K562 (cell line): ENCODE measurements at regions not wholly inside any gene's neighbourhood (a gene's known extent, or its start where the extent isn't known, plus 50 kb on each side); places are given as distances from the start of the nearest gene placed in this dataset.

Source experiments
- ATAC-seq: fragments of 200-7000 bp; cut with Tn5 transposase; 3 replicates; pipeline ENCODE4 v1.9.1; 2020; ENCODE audit warnings: moderate library complexity
- BruUV-seq: library from RNA; stranded (reverse); fragments of 400-500 nt; replicated peaks from 2 replicates; lab custom pipeline; 2021; lab: Mats Ljungman, UMichigan
- CTCF ChIA-PET: fragments of 300-600 bp; formaldehyde crosslinking; extraction: SDS; loops from one replicate; lab custom pipeline; 2021; ENCODE audit warnings: low intra/inter-chr PET ratio; lab: Yijun Ruan, JAX
- POLR2A ChIA-PET: fragments of 300-600, 350-650 bp; sonication (Branson Sonifier 250); formaldehyde crosslinking; extraction: SDS; loops from one replicate; lab custom pipeline; 2021; ENCODE audit warnings: antibody characterized with exemption, inconsistent platforms; lab: Yijun Ruan, JAX
- DNase-seq, 4 experiments: peaks; one replicate each; pipeline versions ENCODE4 v3.0.0 to v3.0.0-alpha.2; 2011 to 2018; ENCODE audit warnings: low spot score in 3 of 4, mixed read lengths in 3 of 4; ENCODE audit errors: extremely low read depth in 1 of 4
- FAIRE-seq: peaks from 2 replicates; lab custom pipeline; 2011; peaks lifted over from hg19 to GRCh38; lab: Jason Lieb, UNC
- H2AFZ ChIP-seq: 2 replicates; pipeline ENCODE4 v1.6.0; 2011; ENCODE audit warnings: low read depth, low read length, control low read depth, inconsistent platforms
- H3K27ac ChIP-seq: fragments of 200-600 bp; 3 replicates; pipeline ENCODE4 v1.8.0; 2011; ENCODE audit warnings: low read depth, mild to moderate bottlenecking, control low read depth, inconsistent platforms, low read length, moderate library complexity, mixed read lengths; ENCODE audit errors: extremely low read depth
- H3K27me3 ChIP-seq, 2 experiments: fragments of 300-600 bp in 1 of 2; 2 replicates in 1 of 2; 3 replicates in 1 of 2; pipeline versions ENCODE4 v1.6.0 to v1.8.0; 2011; ENCODE audit warnings: inconsistent platforms in 2 of 2, low read length in 2 of 2, mild to moderate bottlenecking in 1 of 2, mixed read lengths in 1 of 2, moderate library complexity in 1 of 2; ENCODE audit not compliant: control insufficient read depth in 2 of 2, insufficient read depth in 2 of 2
- H3K36me3 ChIP-seq: fragments of 300-600 bp; 3 replicates; pipeline ENCODE4 v1.8.0; 2011; ENCODE audit warnings: mild to moderate bottlenecking, low read length, inconsistent platforms; ENCODE audit not compliant: control insufficient read depth, insufficient read depth
- H3K4me1 ChIP-seq, 2 experiments: fragments of 200-600 bp in 1 of 2; replicated peaks in 1 of 2; 2 replicates in 1 of 2; 3 replicates in 1 of 2; pipeline versions ENCODE4 v1.5.1 to v1.8.0; 2011; ENCODE audit warnings: inconsistent platforms in 2 of 2, low read length in 2 of 2, mild to moderate bottlenecking in 1 of 2, mixed read lengths in 1 of 2, moderate library complexity in 1 of 2; ENCODE audit not compliant: control insufficient read depth in 2 of 2, insufficient read depth in 2 of 2
- H3K4me2 ChIP-seq: 2 replicates; pipeline ENCODE4 v1.6.1; 2011; ENCODE audit warnings: low read length, control low read depth, inconsistent platforms, mixed read lengths; ENCODE audit not compliant: insufficient read depth
- H3K4me3 ChIP-seq: fragments of 200-600 bp; sonication (generic), shearing (Covaris generic); 2 replicates; pipeline ENCODE4 v1.5.1; 2016; ENCODE audit warnings: control low read depth, inconsistent platforms
- H3K79me2 ChIP-seq: fragments of 200-600 bp; 3 replicates; pipeline ENCODE4 v1.8.0; 2011; ENCODE audit warnings: low read length, inconsistent platforms; ENCODE audit not compliant: control insufficient read depth, insufficient read depth
- H3K9ac ChIP-seq, 2 experiments: 2 replicates each; pipeline versions ENCODE4 v1.6.0 to v1.6.1; 2011; ENCODE audit warnings: low read depth in 2 of 2, low read length in 2 of 2, control low read depth in 1 of 2, inconsistent platforms in 1 of 2, mild to moderate bottlenecking in 1 of 2, mixed read lengths in 1 of 2; ENCODE audit not compliant: insufficient read depth in 1 of 2
- H3K9me1 ChIP-seq: one replicate; pipeline ENCODE4 v1.6.0; 2011; ENCODE audit warnings: inconsistent platforms, mild to moderate bottlenecking, low read length, moderate library complexity; ENCODE audit not compliant: control insufficient read depth, insufficient read depth
- H3K9me3 ChIP-seq: replicated peaks from 2 replicates; pipeline ENCODE4 v1.5.1; 2011; ENCODE audit warnings: low read depth, low read length, inconsistent platforms; ENCODE audit not compliant: control insufficient read depth, insufficient read depth
- H4K20me1 ChIP-seq: replicated peaks from 2 replicates; pipeline ENCODE4 v1.6.1; 2011; ENCODE audit warnings: low read length, inconsistent platforms, mixed read lengths; ENCODE audit not compliant: control insufficient read depth, insufficient read depth
- BCOR ChIP-seq: fragments of 450-650 bp; IDR thresholded peaks from 2 replicates; pipeline ENCODE4 v1.6.1; 2016
- CREB1 ChIP-seq, 2 experiments: sonication (generic) in 1 of 2; formaldehyde crosslinking in 1 of 2; IDR thresholded peaks; 2 replicates each; pipeline versions ENCODE4 v1.6.1 to v1.8.0; 2012 to 2022; ENCODE audit warnings: inconsistent platforms in 1 of 2, mild to moderate bottlenecking in 1 of 2, missing genetic modification reagents in 1 of 2, moderate library complexity in 1 of 2
- CREBBP ChIP-seq: IDR thresholded peaks from one replicate; pipeline ENCODE4 v1.6.1; 2012; ENCODE audit warnings: low read depth, mild to moderate bottlenecking, control low read depth, inconsistent platforms, low read length
- CTBP1 ChIP-seq: fragments of 450-650 bp; IDR thresholded peaks from 2 replicates; pipeline ENCODE4 v1.6.1; 2016; ENCODE audit warnings: borderline replicate concordance
- ELF2 ChIP-seq: fragments of 250-450 bp; sonication (Bioruptor Pico); IDR thresholded peaks from 2 replicates; pipeline ENCODE4 v1.5.0; 2021; ENCODE audit warnings: mild to moderate bottlenecking
- NFIC ChIP-seq: fragments of 450-650 bp; IDR thresholded peaks from 2 replicates; pipeline ENCODE4 v1.6.1; 2017; ENCODE audit warnings: mild to moderate bottlenecking, inconsistent platforms
- RAD21 ChIP-seq, 2 experiments: fragments of 250-450 bp in 1 of 2; fragments of 450-650 bp in 1 of 2; sonication (Bioruptor Pico) in 1 of 2; formaldehyde crosslinking in 1 of 2; IDR thresholded peaks in 1 of 2; conservative IDR thresholded peaks in 1 of 2; 2 replicates each; pipeline versions ENCODE4 v1.4.0 to v1.8.0; 2020 to 2022; ENCODE audit warnings: mild to moderate bottlenecking in 2 of 2, moderate library complexity in 1 of 2
- SMARCB1 ChIP-seq: IDR thresholded peaks from 2 replicates; pipeline ENCODE4 v1.6.1; 2011; ENCODE audit warnings: improper control_type of control experiment, low read depth; ENCODE audit not compliant: insufficient read length
- ZNF253 ChIP-seq: fragments of 250-450 bp; sonication (Bioruptor Pico); conservative IDR thresholded peaks from 2 replicates; pipeline ENCODE4 v1.6.1; 2021; ENCODE audit warnings: mild to moderate bottlenecking
- WGBS: fragments of 100-300 bp; shearing (Covaris generic); methylation state at CpG from one replicate; pipeline ENCODE4 v1.1.6; 2016; ENCODE audit warnings: low coverage, mixed read lengths; ENCODE audit not compliant: insufficient coverage; ENCODE audit errors: missing lambda C conversion rate; 5-methylcytosine and 5-hydroxymethylcytosine counted together
- in situ Hi-C: fragments of 300-500 bp; cut with MboI; formaldehyde crosslinking; loops from 4 replicates; pipeline ENCODE4 v1.15.0; 2018; ENCODE audit warnings: inconsistent platforms, mixed read lengths
- intact Hi-C: fragments of 100-400 bp; cut with micrococcal nuclease; formaldehyde crosslinking; loops from 2 replicates; pipeline ENCODE4 v1.14.2; 2022
- TF ChIP-seq, protein P1 (sequence below): sonication (generic); formaldehyde crosslinking; IDR thresholded peaks from 2 replicates; pipeline ENCODE4 v1.8.0; 2022; ENCODE audit warnings: mild to moderate bottlenecking, missing genetic modification reagents
- TF ChIP-seq, protein P2 (sequence below): fragments of 200-800 bp; sonication (Bioruptor generic); IDR thresholded peaks from 2 replicates; pipeline ENCODE4 v1.6.1; 2017; ENCODE audit warnings: missing genetic modification characterization, missing compliant biosample characterization
- TF ChIP-seq, protein P3 (sequence below): fragments of 250-450 bp; sonication (Bioruptor Pico); IDR thresholded peaks from 2 replicates; pipeline ENCODE4 v1.4.0; 2020; ENCODE audit warnings: borderline replicate concordance

DNA sequence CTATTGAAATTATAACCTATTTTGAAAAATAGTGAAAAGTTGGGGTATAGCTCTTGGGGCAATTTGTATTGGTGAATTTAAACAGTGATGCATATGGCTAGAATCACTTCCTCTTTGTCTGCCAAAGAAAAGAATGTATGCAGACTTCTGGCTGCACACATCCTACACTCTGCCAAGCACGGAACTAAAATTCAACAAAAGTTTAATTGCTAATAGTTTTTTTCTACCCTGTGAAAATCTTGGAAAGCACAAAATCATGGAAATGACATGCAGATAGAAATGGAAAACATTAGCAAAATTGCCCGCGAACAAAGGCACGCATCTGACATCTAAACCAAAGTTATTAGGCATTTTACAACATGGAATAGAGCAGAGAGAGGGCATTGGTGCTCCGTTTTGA, 106.4 kb upstream of the PDE10A start:
- TF ChIP-seq, protein P1, sequence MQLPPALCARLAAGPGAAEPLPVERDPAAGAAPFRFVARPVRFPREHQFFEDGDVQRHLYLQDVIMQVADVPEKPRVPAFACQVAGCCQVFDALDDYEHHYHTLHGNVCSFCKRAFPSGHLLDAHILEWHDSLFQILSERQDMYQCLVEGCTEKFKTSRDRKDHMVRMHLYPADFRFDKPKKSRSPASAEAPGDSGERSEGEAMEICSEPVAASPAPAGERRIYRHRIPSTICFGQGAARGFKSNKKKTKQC (CRISPR knock-in tag) = no peak
- TF ChIP-seq ZNF253 (CRISPR knock-in tag) (no peak), CREB1 (IDR thresholded peaks at IDR 0.05) (no peak), CREB1 (CRISPR knock-in tag; IDR thresholded peaks at IDR 0.05) (no peak), BCOR (no peak)
- POLR2A ChIA-PET = no interaction called here
- ATAC-seq (no peak), DNase-seq (no peak), FAIRE-seq (no peak)
- intact Hi-C loops = no loop called here
- Histone ChIP-seq H3K9me3 (no peaks in the 10 kb centered on the region), H3K4me3 (no peak overlapping the region), H3K4me1 (no peaks in the 10 kb centered on the region), H3K9ac (no peak overlapping the region), H2AFZ (no peak overlapping the region), H3K27ac (no peak overlapping the region), H3K4me2 (no peak overlapping the region), H3K79me2 (no peaks in the 10 kb centered on the region), H3K27me3 (peaks cover 3 to 4% of the 10 kb centered on the region in 2 experiments; a peak in 1 of 5 replicates), H4K20me1 (no peaks in the 10 kb centered on the region), H3K36me3 (no peaks in the 10 kb centered on the region), H3K9me1 (no peaks in the 10 kb centered on the region)
- 1% methylated on average over 5 of the region's 5 CpGs for WGBS
- no TSS peak for BruUV-seq
- in situ Hi-C loops = no loop called here
- CTCF ChIA-PET = no interaction called here

DNA sequence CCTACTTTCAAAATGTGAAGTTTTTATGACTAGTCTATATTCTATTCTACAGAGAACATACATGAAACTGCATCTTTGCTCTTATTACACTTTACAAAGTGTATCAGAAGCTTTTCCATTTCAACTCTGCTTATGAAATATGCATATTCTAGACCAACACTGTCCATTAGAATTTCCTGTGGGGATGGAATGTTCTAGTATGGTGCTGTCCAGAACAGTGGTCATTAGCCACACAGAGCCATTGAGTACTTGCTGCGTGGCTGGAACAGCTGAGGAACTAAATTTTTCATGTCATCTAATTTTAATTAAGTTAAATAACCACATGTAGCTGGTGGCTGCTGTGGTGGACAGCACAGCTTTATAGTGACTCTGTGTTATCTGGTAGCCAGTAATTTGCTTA, 105.9 kb upstream of the PDE10A start:
- no peak overlapping the region for H2AFZ ChIP-seq
- no peaks in the 10 kb centered on the region for H3K79me2 ChIP-seq
- 0% methylated on average over 1 of the region's 1 CpG for WGBS
- in situ Hi-C loops = no loop called here
- no peaks in the 10 kb centered on the region for H3K9me3 ChIP-seq
- H3K9me1 ChIP-seq = no peaks in the 10 kb centered on the region
- ChIA-PET CTCF (no interaction called here), POLR2A (no interaction called here)
- ATAC-seq (no peak), FAIRE-seq (no peak), DNase-seq (no peak)
- no peaks in the 10 kb centered on the region for H3K36me3 ChIP-seq
- H3K4me1 ChIP-seq = no peaks in the 10 kb centered on the region
- no peak overlapping the region for H3K4me2 ChIP-seq
- no peak overlapping the region for H3K4me3 ChIP-seq
- no peak overlapping the region for H3K27ac ChIP-seq
- no peak overlapping the region for H3K9ac ChIP-seq
- no TSS peak for BruUV-seq
- no peaks in the 10 kb centered on the region for H4K20me1 ChIP-seq
- intact Hi-C loops = no loop called here
- H3K27me3 ChIP-seq = peaks cover 3 to 4% of the 10 kb centered on the region in 2 experiments; a peak in 1 of 5 replicates
- TF ChIP-seq NFIC (no peak), RAD21 (CRISPR knock-in tag; conservative IDR thresholded peaks at IDR 0.05 in 1 of 2, IDR thresholded peaks at IDR 0.05 in 1 of 2) (no peak), CTBP1 (no peak), CREBBP (no peak), SMARCB1 (no peak), ELF2 (CRISPR knock-in tag) (no peak)
- TF ChIP-seq, protein P2, sequence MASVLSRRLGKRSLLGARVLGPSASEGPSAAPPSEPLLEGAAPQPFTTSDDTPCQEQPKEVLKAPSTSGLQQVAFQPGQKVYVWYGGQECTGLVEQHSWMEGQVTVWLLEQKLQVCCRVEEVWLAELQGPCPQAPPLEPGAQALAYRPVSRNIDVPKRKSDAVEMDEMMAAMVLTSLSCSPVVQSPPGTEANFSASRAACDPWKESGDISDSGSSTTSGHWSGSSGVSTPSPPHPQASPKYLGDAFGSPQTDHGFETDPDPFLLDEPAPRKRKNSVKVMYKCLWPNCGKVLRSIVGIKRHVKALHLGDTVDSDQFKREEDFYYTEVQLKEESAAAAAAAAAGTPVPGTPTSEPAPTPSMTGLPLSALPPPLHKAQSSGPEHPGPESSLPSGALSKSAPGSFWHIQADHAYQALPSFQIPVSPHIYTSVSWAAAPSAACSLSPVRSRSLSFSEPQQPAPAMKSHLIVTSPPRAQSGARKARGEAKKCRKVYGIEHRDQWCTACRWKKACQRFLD = no peak
- TF ChIP-seq, protein P1 (CRISPR knock-in tag) = no peak
- TF ChIP-seq, protein P3, sequence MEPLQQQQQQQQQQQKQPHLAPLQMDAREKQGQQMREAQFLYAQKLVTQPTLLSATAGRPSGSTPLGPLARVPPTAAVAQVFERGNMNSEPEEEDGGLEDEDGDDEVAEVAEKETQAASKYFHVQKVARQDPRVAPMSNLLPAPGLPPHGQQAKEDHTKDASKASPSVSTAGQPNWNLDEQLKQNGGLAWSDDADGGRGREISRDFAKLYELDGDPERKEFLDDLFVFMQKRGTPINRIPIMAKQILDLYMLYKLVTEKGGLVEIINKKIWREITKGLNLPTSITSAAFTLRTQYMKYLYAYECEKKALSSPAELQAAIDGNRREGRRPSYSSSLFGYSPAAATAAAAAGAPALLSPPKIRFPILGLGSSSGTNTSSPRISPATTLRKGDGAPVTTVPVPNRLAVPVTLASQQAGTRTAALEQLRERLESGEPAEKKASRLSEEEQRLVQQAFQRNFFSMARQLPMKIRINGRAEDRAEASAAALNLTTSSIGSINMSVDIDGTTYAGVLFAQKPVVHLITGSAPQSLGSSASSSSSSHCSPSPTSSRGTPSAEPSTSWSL (CRISPR knock-in tag) = no peak
